Ovary (tissue), 3 donors: ENCODE measurements at regions not wholly inside any gene's neighbourhood (a gene's known extent, or its start where the extent isn't known, plus 50 kb on each side); places are given as distances from the start of the nearest gene placed in this dataset.

Experiments
- EP300 ChIP-seq: sonication (generic); formaldehyde crosslinking; IDR thresholded peaks from one replicate; pipeline ENCODE4 v1.6.1; 2017; ENCODE audit warnings: antibody characterized with exemption
- TF ChIP-seq, protein P1 (sequence below), 3 donors: fragments of 450-650 bp in 2 of 3; fragments of 200-600 bp in 1 of 3; IDR thresholded peaks; one replicate each; pipeline versions ENCODE4 v1.5.1 to v1.8.0; 2016 to 2022; ENCODE audit warnings: antibody characterized with exemption in 3 of 3, mild to moderate bottlenecking in 1 of 3
- donor health status: DM: no; HTN: no; CAD: no.

DNA sequence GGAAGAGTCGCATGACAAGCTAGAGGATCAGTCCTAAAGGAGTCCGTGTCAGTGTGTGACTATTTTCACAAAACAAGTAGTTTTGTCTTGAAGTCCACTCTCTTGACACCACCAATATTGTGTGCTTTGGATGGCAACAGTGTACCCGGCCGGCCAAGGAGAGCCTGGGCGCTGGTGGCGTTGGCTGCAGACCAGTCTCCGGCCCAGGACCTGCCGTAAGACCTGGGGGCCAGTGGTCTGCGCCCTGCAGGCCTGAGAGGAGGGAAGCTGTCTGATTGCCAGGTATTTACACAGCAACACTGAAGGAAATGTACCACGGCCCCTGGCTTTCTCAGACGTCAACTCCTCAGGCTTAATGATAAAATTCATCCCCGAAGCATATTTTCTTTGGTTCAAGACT, 472.4 kb upstream of the SALL3 start:
- TF ChIP-seq, protein P1, sequence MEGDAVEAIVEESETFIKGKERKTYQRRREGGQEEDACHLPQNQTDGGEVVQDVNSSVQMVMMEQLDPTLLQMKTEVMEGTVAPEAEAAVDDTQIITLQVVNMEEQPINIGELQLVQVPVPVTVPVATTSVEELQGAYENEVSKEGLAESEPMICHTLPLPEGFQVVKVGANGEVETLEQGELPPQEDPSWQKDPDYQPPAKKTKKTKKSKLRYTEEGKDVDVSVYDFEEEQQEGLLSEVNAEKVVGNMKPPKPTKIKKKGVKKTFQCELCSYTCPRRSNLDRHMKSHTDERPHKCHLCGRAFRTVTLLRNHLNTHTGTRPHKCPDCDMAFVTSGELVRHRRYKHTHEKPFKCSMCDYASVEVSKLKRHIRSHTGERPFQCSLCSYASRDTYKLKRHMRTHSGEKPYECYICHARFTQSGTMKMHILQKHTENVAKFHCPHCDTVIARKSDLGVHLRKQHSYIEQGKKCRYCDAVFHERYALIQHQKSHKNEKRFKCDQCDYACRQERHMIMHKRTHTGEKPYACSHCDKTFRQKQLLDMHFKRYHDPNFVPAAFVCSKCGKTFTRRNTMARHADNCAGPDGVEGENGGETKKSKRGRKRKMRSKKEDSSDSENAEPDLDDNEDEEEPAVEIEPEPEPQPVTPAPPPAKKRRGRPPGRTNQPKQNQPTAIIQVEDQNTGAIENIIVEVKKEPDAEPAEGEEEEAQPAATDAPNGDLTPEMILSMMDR (IDR thresholded peaks at IDR 0.05) = no peak
- TF ChIP-seq EP300 = no peak
